ENCODE measurements at regions not wholly inside any gene's neighbourhood (a gene's known extent, or its start where the extent isn't known, plus 50 kb on each side); places are given as distances from the start of the nearest gene placed in this dataset.

DNA sequence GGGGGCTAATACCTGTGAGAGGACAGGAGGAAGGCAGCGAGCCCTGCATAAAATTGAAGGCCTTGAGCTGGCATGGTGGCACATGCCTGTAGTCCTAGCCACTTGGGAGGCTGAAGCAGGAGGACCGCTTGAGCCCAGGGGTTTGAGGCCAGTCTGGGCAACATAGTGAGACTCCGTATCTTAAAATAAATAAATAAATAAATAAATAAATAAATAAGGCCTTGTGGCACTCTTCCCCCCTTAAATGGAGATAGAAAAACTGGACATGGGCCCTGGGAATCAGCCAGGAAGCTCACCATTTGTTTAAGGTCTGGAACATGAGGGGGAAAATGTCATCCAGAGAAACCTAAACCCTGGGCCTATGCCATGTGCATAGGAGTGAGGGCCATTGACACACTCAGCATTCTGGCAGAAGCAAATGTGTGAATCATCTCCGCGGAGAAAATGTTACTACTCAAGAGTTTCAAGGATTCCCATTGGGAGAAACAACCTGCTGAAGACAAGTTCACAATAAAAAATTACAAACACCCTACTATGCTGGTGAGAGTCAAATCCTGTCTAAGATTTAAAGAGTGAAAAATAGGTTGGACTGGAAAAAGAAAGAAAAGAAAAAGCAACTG, 51.9 kb upstream of the UBR2 start:
- TF ChIP-seq POLR2A (IDR thresholded peaks at IDR 0.05; ENCODE audit: low read depth, low read length) (no peak), POLR2AphosphoS5 (IDR thresholded peaks at IDR 0.05; ENCODE audit: insufficient read depth, low read depth, low read length) (no peak)
- Histone ChIP-seq H3K9me1 (replicated peaks; ENCODE audit: control insufficient read depth, extremely low read depth, insufficient read depth, low read length) (no peaks in the 10 kb centered on the region), H3K4me1 (ENCODE audit: control insufficient read depth, extremely low read depth, insufficient read depth, low read length) (no peaks in the 10 kb centered on the region), H3K36me3 (ENCODE audit: control insufficient read depth in 2 of 2, extremely low read depth in 1 of 2, insufficient read depth in 2 of 2, low read length in 2 of 2) (no peaks in the 10 kb centered on the region), H3K9ac (replicated peaks; ENCODE audit: extremely low read depth, insufficient read depth, low read length) (no peak overlapping the region), H4K20me1 (replicated peaks; ENCODE audit: control insufficient read depth, extremely low read depth, insufficient read depth, low read length) (no peaks in the 10 kb centered on the region), H2AFZ (ENCODE audit: low read depth, low read length) (no peak overlapping the region), H3K4me2 (ENCODE audit: insufficient read depth, low read length) (no peak overlapping the region), H3K9me3 (replicated peaks; ENCODE audit: control insufficient read depth, insufficient read depth, low read length) (no peaks in the 10 kb centered on the region), H3K4me3 (replicated peaks in 1 of 3; ENCODE audit: insufficient read depth in 1 of 3, low read depth in 1 of 3, low read length in 3 of 3) (no peak overlapping the region), H3K79me2 (ENCODE audit: control insufficient read depth, insufficient read depth, low read length) (no peaks in the 10 kb centered on the region), H3K27ac (ENCODE audit: insufficient read depth, low read depth, low read length) (no peak overlapping the region), H3K27me3 (ENCODE audit: control insufficient read depth in 2 of 2, insufficient read depth in 2 of 2, low read length in 2 of 2) (peaks cover 0 to 4% of the 10 kb centered on the region in 2 experiments)
- dilution Hi-C loops (cut with MboI; ENCODE audit: extremely low pct_ligation_motif_present, low sequenced_read_pairs) (no loop called here), intact Hi-C loops (cut with micrococcal nuclease) (no loop called here)
- ChIA-PET CTCF (interaction anchor here (1.0 to 3.4 kb wide), 4 partner anchors 9 to 35 kb away, joined by 3 to 25 read pairs (median 4); no protein-coding TSS in a partner anchor), POLR2A (no interaction called here)
- FAIRE-seq (no peak), DNase-seq (ENCODE audit: low read depth, low spot score) (no peak)
- no TSS peak for BruUV-seq (replicated peaks)

DNA sequence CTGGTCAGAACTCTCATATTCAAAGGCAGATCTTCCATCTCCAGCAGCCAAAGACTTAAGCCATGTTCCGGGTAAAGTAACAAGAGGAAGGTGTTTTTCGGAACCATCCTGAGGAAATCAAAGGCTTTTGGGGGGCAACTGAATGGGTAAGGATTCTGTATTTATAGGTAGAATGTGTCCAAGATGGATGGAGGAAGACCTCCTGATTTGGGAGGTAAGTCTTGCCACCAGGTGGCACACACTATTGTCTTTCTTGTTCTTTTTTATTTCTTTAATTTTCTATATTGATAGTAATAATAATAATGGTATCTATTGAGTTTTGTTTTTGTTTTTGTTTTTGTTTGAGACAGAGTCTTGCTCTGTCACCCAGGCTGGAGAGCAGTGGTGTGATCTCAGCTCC, 53.0 kb upstream of the UBR2 start:
- Histone ChIP-seq H3K9me3 (replicated peaks; ENCODE audit: control insufficient read depth, insufficient read depth, low read length) (no peaks in the 10 kb centered on the region), H3K36me3 (ENCODE audit: control insufficient read depth in 2 of 2, extremely low read depth in 1 of 2, insufficient read depth in 2 of 2, low read length in 2 of 2) (no peaks in the 10 kb centered on the region), H3K9ac (replicated peaks; ENCODE audit: extremely low read depth, insufficient read depth, low read length) (no peak overlapping the region), H3K79me2 (ENCODE audit: control insufficient read depth, insufficient read depth, low read length) (no peaks in the 10 kb centered on the region), H3K9me1 (replicated peaks; ENCODE audit: control insufficient read depth, extremely low read depth, insufficient read depth, low read length) (no peaks in the 10 kb centered on the region), H2AFZ (ENCODE audit: low read depth, low read length) (no peak overlapping the region), H3K27me3 (ENCODE audit: control insufficient read depth in 2 of 2, insufficient read depth in 2 of 2, low read length in 2 of 2) (peaks cover 0 to 4% of the 10 kb centered on the region in 2 experiments), H4K20me1 (replicated peaks; ENCODE audit: control insufficient read depth, extremely low read depth, insufficient read depth, low read length) (no peaks in the 10 kb centered on the region), H3K4me3 (replicated peaks in 1 of 3; ENCODE audit: insufficient read depth in 1 of 3, low read depth in 1 of 3, low read length in 3 of 3) (no peak overlapping the region), H3K4me2 (ENCODE audit: insufficient read depth, low read length) (no peak overlapping the region), H3K4me1 (ENCODE audit: control insufficient read depth, extremely low read depth, insufficient read depth, low read length) (no peaks in the 10 kb centered on the region), H3K27ac (ENCODE audit: insufficient read depth, low read depth, low read length) (no peak overlapping the region)
- FAIRE-seq: no peak
- BruUV-seq (replicated peaks): no TSS peak
- POLR2A ChIA-PET: no interaction called here
- DNase-seq (ENCODE audit: low read depth, low spot score): no peak
- intact Hi-C loops (cut with micrococcal nuclease): no loop called here
- dilution Hi-C loops (cut with MboI; ENCODE audit: extremely low pct_ligation_motif_present, low sequenced_read_pairs): no loop called here
- TF ChIP-seq FOS (IDR thresholded peaks at IDR 0.05; ENCODE audit: borderline replicate concordance, insufficient read depth, low read length): no peak
- TF ChIP-seq, protein P1, sequence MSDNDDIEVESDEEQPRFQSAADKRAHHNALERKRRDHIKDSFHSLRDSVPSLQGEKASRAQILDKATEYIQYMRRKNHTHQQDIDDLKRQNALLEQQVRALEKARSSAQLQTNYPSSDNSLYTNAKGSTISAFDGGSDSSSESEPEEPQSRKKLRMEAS (IDR thresholded peaks at IDR 0.05; ENCODE audit: insufficient read depth, insufficient read length): no peak
- TF ChIP-seq, protein P2, sequence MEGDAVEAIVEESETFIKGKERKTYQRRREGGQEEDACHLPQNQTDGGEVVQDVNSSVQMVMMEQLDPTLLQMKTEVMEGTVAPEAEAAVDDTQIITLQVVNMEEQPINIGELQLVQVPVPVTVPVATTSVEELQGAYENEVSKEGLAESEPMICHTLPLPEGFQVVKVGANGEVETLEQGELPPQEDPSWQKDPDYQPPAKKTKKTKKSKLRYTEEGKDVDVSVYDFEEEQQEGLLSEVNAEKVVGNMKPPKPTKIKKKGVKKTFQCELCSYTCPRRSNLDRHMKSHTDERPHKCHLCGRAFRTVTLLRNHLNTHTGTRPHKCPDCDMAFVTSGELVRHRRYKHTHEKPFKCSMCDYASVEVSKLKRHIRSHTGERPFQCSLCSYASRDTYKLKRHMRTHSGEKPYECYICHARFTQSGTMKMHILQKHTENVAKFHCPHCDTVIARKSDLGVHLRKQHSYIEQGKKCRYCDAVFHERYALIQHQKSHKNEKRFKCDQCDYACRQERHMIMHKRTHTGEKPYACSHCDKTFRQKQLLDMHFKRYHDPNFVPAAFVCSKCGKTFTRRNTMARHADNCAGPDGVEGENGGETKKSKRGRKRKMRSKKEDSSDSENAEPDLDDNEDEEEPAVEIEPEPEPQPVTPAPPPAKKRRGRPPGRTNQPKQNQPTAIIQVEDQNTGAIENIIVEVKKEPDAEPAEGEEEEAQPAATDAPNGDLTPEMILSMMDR (IDR thresholded peaks at IDR 0.05; ENCODE audit: extremely low read depth in 1 of 2, insufficient read depth in 1 of 2, low read depth in 1 of 2, low read length in 2 of 2): no peak
- no peak for TF ChIP-seq GATA2 (IDR thresholded peaks at IDR 0.05; ENCODE audit: insufficient read depth, insufficient read length, low read depth, low read length)
- no peak for TF ChIP-seq POLR2AphosphoS5 (IDR thresholded peaks at IDR 0.05; ENCODE audit: insufficient read depth, low read depth, low read length)
- TF ChIP-seq MYC (IDR thresholded peaks at IDR 0.05; ENCODE audit: low read depth, low read length): no peak
- TF ChIP-seq EZH2 (IDR thresholded peaks at IDR 0.05; ENCODE audit: borderline replicate concordance, low read depth, low read length, severe bottlenecking): no peak
- no peak for TF ChIP-seq POLR2A (IDR thresholded peaks at IDR 0.05; ENCODE audit: low read depth, low read length)
- TF ChIP-seq JUN (IDR thresholded peaks at IDR 0.05; ENCODE audit: borderline replicate concordance, insufficient read depth, insufficient read length, low read depth): no peak
- CTCF ChIA-PET: interaction anchor here (3.4 kb wide), 1 partner anchor 37 kb away, joined by 25 read pairs; no protein-coding TSS in a partner anchor

Measured in endothelial cell of umbilical vein (primary cell).